ENCODE measurements at regions not wholly inside any gene's neighbourhood (a gene's known extent, or its start where the extent isn't known, plus 50 kb on each side); places are given as distances from the start of the nearest gene placed in this dataset.

- DNase-seq (ENCODE audit: low read depth, low spot score) (no peak), ATAC-seq (no peak), FAIRE-seq (no peak)
- POLR2A ChIA-PET: no interaction called here
- Histone ChIP-seq H3K4me2 (ENCODE audit: control insufficient read depth, insufficient read depth) (no peak overlapping the region), H3K27me3 (replicated peaks in 1 of 2; ENCODE audit: control insufficient read depth in 2 of 2, insufficient read depth in 2 of 2, low read length in 1 of 2) (no peaks in the 10 kb centered on the region; a peak in 1 of 4 replicates), H4K20me1 (ENCODE audit: control insufficient read depth, insufficient read depth) (no peaks in the 10 kb centered on the region), H3K9me3 (replicated peaks; ENCODE audit: control insufficient read depth, insufficient read depth, low read length) (no peaks in the 10 kb centered on the region), H3K4me3 (no peak overlapping the region), H3K79me2 (ENCODE audit: control insufficient read depth, insufficient read depth, low read length) (no peaks in the 10 kb centered on the region), H3K4me1 (ENCODE audit: control insufficient read depth, insufficient read depth, low read length) (peaks cover 13% of the 10 kb centered on the region), H2AFZ (ENCODE audit: control insufficient read depth, low read depth, low read length) (no peak overlapping the region), H3K9ac (ENCODE audit: control insufficient read depth, insufficient read depth, low read length) (no peak overlapping the region), H3K36me3 (ENCODE audit: control insufficient read depth in 2 of 2, insufficient read depth in 2 of 2, low read length in 1 of 2) (no peaks in the 10 kb centered on the region), H3K27ac (ENCODE audit: control insufficient read depth, insufficient read depth) (no peak overlapping the region)
- BruUV-seq (replicated peaks): no TSS peak
- RAD21 ChIA-PET (ENCODE audit: unreplicated experiment): no interaction called here
- TF ChIP-seq ZNF687 (IDR thresholded peaks at IDR 0.05) (no peak), CBX3 (IDR thresholded peaks at IDR 0.05; ENCODE audit: borderline replicate concordance, low read depth) (no peak), SPI1 (IDR thresholded peaks at IDR 0.05; ENCODE audit: borderline replicate concordance, insufficient read depth, low read depth, low read length) (peak; percentile 33; the same call in 1 of the 2 replicates), MYB (IDR thresholded peaks at IDR 0.05; ENCODE audit: borderline replicate concordance, low read depth, low read length) (no peak), BACH1 (IDR thresholded peaks at IDR 0.05; ENCODE audit: borderline replicate concordance) (no peak)
- intact Hi-C loops (cut with micrococcal nuclease; ENCODE audit: unreplicated experiment) (loop anchor here (10.0 kb wide), 1 partner anchor 263 kb away; no protein-coding TSS in a partner anchor), in situ Hi-C loops (cut with MboI) (no loop called here)
- 6% methylated on average over 6 of the region's 6 CpGs for WGBS (ENCODE audit: insufficient coverage, insufficient replicate concordance, low lambda C conversion rate, missing lambda C conversion rate)
- SMC1A ChIA-PET (ENCODE audit: uncharacterized antibody, unreplicated experiment): interaction anchor here (1.5 kb wide), 1 partner anchor 167 kb away, joined by 3 read pairs; no protein-coding TSS in a partner anchor
- CTCF ChIA-PET: no interaction called here
These were observed 83.2 kb downstream of the GATA3 start for GRCh38 chr10:8137726-8138125.
